ENCODE measurements at regions not wholly inside any gene's neighbourhood (a gene's known extent, or its start where the extent isn't known, plus 50 kb on each side); places are given as distances from the start of the nearest gene placed in this dataset.
"Not testable (repeated sequence)": the region's sequence is repeated elsewhere in the genome, so short reads cannot be mapped to it uniquely, and the experiment has no call there.

GRCh38 chr1:73832276-73833181 is 365.4 kb downstream of the LRRIQ3 start:
- Histone ChIP-seq H3K36me3 (no peaks in the 10 kb centered on the region), H3K27ac (no peak overlapping the region), H3K4me3 (no peak overlapping the region), H3K4me1 (ENCODE audit: insufficient read depth) (no peaks in the 10 kb centered on the region), H3K9me3 (no peaks in the 10 kb centered on the region), H3K27me3 (no peaks in the 10 kb centered on the region)
- TF ChIP-seq EP300 (IDR thresholded peaks at IDR 0.05) (no peak), CTCF (IDR thresholded peaks at IDR 0.05) (no peak), POLR2A (IDR thresholded peaks at IDR 0.05) (no peak)
- intact Hi-C loops (cut with DNase I): no loop called here
- DNase-seq: no peak
- WGBS, 3 donors: 62 to 67% (median 65%) methylated on average over 5 of the region's 5 CpGs

GRCh38 chr1:73827283-73827682 is 370.7 kb downstream of the LRRIQ3 start:
- 90 to 91% (median 91%) methylated on average over 3 of the region's 3 CpGs for WGBS, 3 donors
- H3K4me3 ChIP-seq; H3K36me3 ChIP-seq; H3K27me3 ChIP-seq; intact Hi-C loops (cut with DNase I); H3K9me3 ChIP-seq; H3K27ac ChIP-seq; H3K4me1 ChIP-seq (ENCODE audit: insufficient read depth); DNase-seq: not testable (repeated sequence)

- intact Hi-C loops (cut with DNase I): no loop called here
- TF ChIP-seq CTCF (IDR thresholded peaks at IDR 0.05) (no peak), EP300 (IDR thresholded peaks at IDR 0.05) (no peak), POLR2A (IDR thresholded peaks at IDR 0.05) (no peak)
- no peak overlapping the region for H3K4me3 ChIP-seq
- DNase-seq: no peak
- no peak overlapping the region for H3K27ac ChIP-seq
- no peaks in the 10 kb centered on the region for H3K27me3 ChIP-seq
- H3K36me3 ChIP-seq: no peaks in the 10 kb centered on the region
- H3K9me3 ChIP-seq: no peaks in the 10 kb centered on the region
- no peaks in the 10 kb centered on the region for H3K4me1 ChIP-seq (ENCODE audit: insufficient read depth)
- WGBS, 3 donors: 88 to 90% (median 90%) methylated on average over 4 of the region's 4 CpGs
Measured at GRCh38 chr1:73824065-73824464, 373.9 kb downstream of the LRRIQ3 start.

- Histone ChIP-seq H3K4me3 (no peak overlapping the region), H3K36me3 (no peaks in the 10 kb centered on the region), H3K4me1 (ENCODE audit: insufficient read depth) (no peaks in the 10 kb centered on the region), H3K9me3 (no peaks in the 10 kb centered on the region), H3K27me3 (no peaks in the 10 kb centered on the region), H3K27ac (no peak overlapping the region)
- intact Hi-C loops (cut with DNase I): no loop called here
- DNase-seq: no peak
- TF ChIP-seq POLR2A (IDR thresholded peaks at IDR 0.05): no peak
- TF ChIP-seq EP300 (IDR thresholded peaks at IDR 0.05): no peak
- TF ChIP-seq CTCF (IDR thresholded peaks at IDR 0.05): no peak
Measured at GRCh38 chr1:73821520-73821919, 376.5 kb downstream of the LRRIQ3 start.

- Histone ChIP-seq H3K4me1 (ENCODE audit: insufficient read depth) (no peaks in the 10 kb centered on the region), H3K4me3 (no peak overlapping the region), H3K9me3 (no peaks in the 10 kb centered on the region), H3K36me3 (no peaks in the 10 kb centered on the region), H3K27ac (no peak overlapping the region), H3K27me3 (no peaks in the 10 kb centered on the region)
- intact Hi-C loops (cut with DNase I): no loop called here
- 10 to 42% (median 14%) methylated on average over 1 of the region's 1 CpG for WGBS, 3 donors
- TF ChIP-seq CTCF (IDR thresholded peaks at IDR 0.05) (no peak), POLR2A (IDR thresholded peaks at IDR 0.05) (no peak), EP300 (IDR thresholded peaks at IDR 0.05) (no peak)
- no peak for DNase-seq
Measured at GRCh38 chr1:73820843-73821242, 377.1 kb downstream of the LRRIQ3 start.

Measured in ovary (tissue), 7 donors.